ENCODE measurements at regions not wholly inside any gene's neighbourhood (a gene's known extent, or its start where the extent isn't known, plus 50 kb on each side); places are given as distances from the start of the nearest gene placed in this dataset.
"Not testable (repeated sequence)": the region's sequence is repeated elsewhere in the genome, so short reads cannot be mapped to it uniquely, and the experiment has no call there.

DNA sequence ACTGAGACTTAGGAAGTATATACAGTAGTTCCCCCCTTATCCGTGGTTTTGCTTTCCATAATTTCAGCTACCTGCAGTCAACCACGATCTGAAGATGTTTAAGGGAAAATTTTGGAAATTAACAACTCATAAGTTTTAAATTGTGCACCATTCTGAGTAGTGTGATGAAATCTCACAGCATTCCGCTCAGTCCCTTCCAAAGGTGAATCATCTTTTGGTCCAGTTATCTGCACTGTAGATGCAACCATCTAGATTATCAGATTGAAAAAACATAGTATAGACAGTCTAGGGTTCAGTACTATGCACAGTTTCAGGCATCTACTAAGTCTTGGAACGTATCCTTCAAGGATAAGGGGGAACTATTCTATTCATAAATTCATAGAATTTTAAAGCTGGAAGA is 109.0 kb downstream of the ANXA3 start:
- no peak for DNase-seq (ENCODE audit: low spot score)
- in situ Hi-C loops (cut with MboI; ENCODE audit: low sequenced_read_pairs, unreplicated experiment): no loop called here
- TF ChIP-seq, protein P1, sequence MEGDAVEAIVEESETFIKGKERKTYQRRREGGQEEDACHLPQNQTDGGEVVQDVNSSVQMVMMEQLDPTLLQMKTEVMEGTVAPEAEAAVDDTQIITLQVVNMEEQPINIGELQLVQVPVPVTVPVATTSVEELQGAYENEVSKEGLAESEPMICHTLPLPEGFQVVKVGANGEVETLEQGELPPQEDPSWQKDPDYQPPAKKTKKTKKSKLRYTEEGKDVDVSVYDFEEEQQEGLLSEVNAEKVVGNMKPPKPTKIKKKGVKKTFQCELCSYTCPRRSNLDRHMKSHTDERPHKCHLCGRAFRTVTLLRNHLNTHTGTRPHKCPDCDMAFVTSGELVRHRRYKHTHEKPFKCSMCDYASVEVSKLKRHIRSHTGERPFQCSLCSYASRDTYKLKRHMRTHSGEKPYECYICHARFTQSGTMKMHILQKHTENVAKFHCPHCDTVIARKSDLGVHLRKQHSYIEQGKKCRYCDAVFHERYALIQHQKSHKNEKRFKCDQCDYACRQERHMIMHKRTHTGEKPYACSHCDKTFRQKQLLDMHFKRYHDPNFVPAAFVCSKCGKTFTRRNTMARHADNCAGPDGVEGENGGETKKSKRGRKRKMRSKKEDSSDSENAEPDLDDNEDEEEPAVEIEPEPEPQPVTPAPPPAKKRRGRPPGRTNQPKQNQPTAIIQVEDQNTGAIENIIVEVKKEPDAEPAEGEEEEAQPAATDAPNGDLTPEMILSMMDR (IDR thresholded peaks at IDR 0.05; ENCODE audit: borderline replicate concordance, control extremely low read depth, extremely low read depth, insufficient read depth, missing control alignments): no peak

DNA sequence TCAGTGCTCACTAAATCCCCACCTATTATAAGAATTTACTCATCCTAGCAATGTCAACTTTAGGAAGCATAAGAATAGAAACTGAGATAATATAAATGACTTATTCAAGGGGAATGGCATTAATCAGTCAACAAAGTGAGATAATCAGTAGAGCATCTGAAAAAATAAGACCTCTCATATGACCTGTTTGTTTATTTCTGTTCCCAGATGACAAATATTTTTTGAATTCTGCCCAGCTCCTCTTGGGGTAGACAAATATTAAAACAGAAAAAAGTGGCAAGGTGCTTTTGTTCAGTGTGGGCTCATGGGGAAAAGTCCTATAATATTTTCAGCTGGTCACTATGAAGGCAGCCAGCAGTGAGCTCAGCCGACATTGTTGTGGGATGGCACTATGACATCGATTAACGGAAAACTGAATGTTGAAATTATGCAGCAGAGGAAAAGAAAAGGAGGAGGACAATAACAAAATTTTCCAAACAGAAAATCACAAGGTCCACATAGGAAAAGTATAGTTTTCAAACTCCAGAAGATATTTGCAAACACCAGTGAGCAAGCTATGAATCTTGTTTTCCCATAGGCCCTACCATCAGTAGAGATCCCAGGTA is 109.6 kb downstream of the ANXA3 start:
- TF ChIP-seq, protein P1 (IDR thresholded peaks at IDR 0.05; ENCODE audit: borderline replicate concordance, control extremely low read depth, extremely low read depth, insufficient read depth, missing control alignments): no peak
- DNase-seq (ENCODE audit: low spot score): no peak
- in situ Hi-C loops (cut with MboI; ENCODE audit: low sequenced_read_pairs, unreplicated experiment): no loop called here

DNA sequence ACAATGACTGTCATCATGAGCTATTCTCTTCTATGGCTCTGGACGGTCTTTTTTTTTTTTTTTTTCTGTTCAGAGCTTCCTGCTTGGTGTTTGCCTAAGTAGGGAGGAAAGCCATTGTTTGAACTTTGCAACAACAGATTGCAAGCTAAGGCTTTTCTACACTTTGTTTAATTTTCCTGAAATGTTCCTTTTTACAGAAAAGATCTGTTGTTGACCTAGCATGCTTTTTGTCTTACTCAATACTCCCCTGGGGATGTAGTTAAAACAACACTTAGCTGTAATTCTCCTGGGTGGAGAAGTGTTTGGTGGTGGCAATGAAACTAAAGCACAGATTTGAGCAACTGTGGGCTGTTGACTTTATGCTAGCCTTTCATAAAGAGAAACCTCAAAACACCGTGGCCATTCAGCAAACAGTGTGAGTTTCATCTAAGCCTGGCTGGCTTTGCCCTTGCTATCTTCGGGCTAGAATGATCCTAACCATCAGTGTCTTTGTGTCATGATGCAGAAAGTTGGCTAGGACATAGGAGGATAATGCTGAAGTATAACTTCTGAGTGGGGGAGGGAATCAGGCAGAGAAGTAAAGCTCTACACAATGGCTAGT is 110.5 kb downstream of the ANXA3 start:
- in situ Hi-C loops (cut with MboI; ENCODE audit: low sequenced_read_pairs, unreplicated experiment): no loop called here
- DNase-seq (ENCODE audit: low spot score): no peak
- TF ChIP-seq, protein P1 (IDR thresholded peaks at IDR 0.05; ENCODE audit: borderline replicate concordance, control extremely low read depth, extremely low read depth, insufficient read depth, missing control alignments): no peak

- TF ChIP-seq, protein P1 (IDR thresholded peaks at IDR 0.05; ENCODE audit: borderline replicate concordance, control extremely low read depth, extremely low read depth, insufficient read depth, missing control alignments): no peak
- in situ Hi-C loops (cut with MboI; ENCODE audit: low sequenced_read_pairs, unreplicated experiment): no loop called here
Observed at GRCh38 chr4:78662658-78663057, 111.1 kb downstream of the ANXA3 start.

GRCh38 chr4:78664296-78664695 is 111.9 kb upstream of the BMP2K start:
- in situ Hi-C loops (cut with MboI; ENCODE audit: low sequenced_read_pairs, unreplicated experiment); DNase-seq (ENCODE audit: low spot score): not testable (repeated sequence)

More at GRCh38 chr4:78662658-78663057, 111.1 kb downstream of the ANXA3 start:
- no peak for DNase-seq (ENCODE audit: low spot score)

- TF ChIP-seq, protein P1 (IDR thresholded peaks at IDR 0.05; ENCODE audit: borderline replicate concordance, control extremely low read depth, extremely low read depth, insufficient read depth, missing control alignments): no peak
- in situ Hi-C loops (cut with MboI; ENCODE audit: low sequenced_read_pairs, unreplicated experiment): no loop called here
- no peak for DNase-seq (ENCODE audit: low spot score)
Observed at GRCh38 chr4:78665216-78665770, 110.9 kb upstream of the BMP2K start.

DNA sequence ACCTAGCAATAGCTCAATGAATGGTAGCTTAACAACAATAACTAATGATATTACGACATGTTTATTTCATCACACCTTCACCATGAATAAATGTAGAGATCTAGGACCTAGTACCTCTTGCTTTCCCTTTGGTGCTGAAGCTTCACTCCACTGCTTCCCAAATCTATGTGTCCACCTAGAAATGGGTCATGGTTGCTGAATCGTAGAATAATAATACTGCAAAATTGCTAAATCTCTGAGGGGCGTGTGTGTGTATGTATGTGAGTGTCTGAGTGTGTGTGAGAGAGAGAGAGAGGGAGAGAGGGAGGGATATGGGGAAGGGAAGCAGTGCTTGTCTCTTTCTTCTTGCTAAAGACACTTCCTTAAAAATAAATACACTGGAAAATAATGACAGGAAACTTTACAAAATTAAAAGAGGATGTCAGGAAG is 109.3 kb upstream of the BMP2K start:
- TF ChIP-seq, protein P1 (IDR thresholded peaks at IDR 0.05; ENCODE audit: borderline replicate concordance, control extremely low read depth, extremely low read depth, insufficient read depth, missing control alignments): no peak
- in situ Hi-C loops (cut with MboI; ENCODE audit: low sequenced_read_pairs, unreplicated experiment): no loop called here
- no peak for DNase-seq (ENCODE audit: low spot score)

Data from GM13976 (cell line).